ENCODE measurements at regions not wholly inside any gene's neighbourhood (a gene's known extent, or its start where the extent isn't known, plus 50 kb on each side); places are given as distances from the start of the nearest gene placed in this dataset.
"Not testable (repeated sequence)": the region's sequence is repeated elsewhere in the genome, so short reads cannot be mapped to it uniquely, and the experiment has no call there.

DNA sequence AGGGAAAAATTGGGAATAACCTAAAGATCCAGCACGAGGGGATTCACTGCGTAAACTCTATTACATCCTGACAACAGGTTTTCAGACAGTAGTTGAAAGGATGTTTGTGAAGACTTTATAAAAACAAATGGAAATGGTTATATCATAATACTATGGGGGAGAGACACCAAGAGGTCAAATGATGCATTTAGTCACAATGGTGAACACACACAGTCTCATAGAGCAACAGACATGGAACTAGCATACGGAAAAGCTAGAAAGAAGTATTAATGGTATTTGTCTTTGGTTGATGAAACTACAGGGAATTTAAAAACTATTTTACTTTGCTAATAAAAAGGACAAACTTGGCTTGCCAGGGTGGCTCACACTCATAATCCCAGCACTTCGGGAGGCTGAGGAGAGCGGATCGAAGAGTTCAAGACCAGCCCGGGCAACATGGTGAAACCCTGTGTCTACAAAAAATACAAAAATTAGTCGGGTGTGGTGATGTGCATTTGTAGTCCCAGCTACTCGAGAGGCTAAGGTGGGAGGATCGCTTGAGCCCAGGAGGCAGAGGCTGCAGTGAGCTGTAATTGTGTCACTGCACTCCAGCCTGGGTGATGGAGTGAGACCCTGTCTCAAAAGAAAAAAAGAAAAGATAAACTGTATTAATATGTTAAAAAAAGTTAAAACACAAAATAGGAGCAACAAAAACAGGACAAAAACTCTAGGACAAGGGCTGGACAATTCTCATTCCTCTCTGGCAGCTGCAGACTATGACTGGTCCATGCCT is 94.8 kb downstream of the MYCN start:
- intact Hi-C loops (cut with micrococcal nuclease), result no loop called here
- ATAC-seq (no peak), DNase-seq (no peak)

DNA sequence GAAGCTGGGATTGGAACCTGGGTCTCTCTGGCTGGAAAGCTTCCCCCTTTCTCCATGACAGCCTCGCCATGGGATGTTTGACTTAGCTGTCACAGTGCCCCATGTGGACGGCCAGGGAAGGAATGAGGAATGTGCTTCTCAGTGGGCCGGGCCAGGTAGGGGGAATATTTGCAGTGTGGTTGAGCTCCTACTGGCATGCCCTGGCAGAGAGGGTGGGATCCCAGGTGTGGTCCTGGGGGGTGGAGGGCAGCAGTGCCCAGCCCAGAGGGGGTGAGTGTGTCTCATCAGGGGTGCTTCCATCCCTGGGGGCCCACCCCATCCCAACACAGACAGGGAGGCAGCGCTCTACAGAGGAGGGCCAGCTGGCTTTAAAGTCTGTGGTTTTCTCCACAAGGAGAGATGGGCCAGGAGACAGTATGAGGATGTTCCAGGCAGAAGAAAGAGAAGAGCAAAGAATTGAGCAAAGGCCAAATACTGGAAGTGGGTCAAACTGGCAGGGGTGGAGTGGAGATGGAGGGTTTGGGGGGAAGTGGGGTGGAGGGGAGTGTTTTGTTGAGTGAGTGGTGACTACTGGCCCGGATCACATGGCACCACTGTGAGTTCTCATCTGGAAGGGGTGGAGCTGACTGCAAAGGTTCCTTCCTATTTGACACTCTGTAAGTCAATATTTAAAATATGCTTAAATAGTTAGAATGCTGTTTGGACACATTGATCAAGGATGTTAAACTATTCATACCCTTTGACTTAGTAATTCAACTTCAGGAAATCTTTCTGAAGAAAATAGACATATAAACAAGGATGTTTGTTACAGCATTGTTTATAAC is 94.0 kb downstream of the MYCN start:
- intact Hi-C loops (cut with micrococcal nuclease), result no loop called here
- DNase-seq (no peak), ATAC-seq (no peak)

DNA sequence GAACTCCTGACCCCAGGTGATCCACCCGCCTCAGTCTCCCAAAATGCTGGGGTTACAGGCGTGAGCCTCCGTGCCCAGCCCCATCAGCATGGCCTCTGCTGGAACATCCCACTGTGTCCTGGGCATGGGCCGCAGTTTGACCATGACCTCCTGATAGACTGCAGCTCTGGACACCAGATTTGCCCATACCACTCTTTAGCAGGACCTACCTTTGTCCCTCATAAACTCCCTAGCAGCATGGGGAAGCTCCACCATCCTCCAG is 92.6 kb downstream of the MYCN start:
- no peak for ATAC-seq
- intact Hi-C loops (cut with micrococcal nuclease), result no loop called here
- no peak for DNase-seq

DNA sequence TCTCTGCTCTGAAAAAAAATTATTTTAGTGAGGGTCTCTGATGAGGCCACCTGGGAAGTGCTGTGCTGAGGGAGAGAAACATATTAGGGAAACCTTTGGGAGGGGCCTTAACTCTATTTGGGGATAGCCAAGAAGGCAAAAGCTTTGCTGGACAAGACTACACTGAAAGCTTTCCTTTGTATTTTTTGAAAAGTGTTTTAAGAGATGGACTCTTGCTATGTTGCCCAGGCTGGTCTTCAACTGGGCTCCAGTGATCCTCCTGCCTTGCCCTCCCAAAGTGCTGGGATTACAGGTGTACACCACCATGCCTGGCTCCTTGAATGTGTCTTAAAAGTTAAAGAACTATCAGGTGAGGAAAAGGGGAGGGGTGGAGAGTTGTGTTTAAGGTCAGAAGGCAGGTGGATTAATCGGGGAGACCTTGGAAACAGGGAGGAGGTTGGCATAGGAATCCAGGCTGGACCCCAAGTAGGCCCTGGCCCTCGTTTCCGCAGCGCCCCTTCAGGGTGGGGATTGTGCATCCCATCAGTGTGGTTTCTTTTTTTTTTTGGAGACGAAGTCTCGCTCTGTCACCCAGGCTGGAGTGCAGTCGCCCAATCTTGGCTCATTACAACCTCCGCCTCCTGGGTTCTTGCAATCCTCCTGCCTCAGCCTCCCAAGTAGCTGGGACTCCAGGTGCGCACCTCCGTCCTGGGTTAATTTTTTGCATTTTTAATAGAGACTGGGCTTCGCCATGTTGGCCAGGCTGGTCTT is 92.1 kb downstream of the MYCN start:
- intact Hi-C loops (cut with micrococcal nuclease), result no loop called here
- ATAC-seq (no peak), DNase-seq (no peak)

DNA sequence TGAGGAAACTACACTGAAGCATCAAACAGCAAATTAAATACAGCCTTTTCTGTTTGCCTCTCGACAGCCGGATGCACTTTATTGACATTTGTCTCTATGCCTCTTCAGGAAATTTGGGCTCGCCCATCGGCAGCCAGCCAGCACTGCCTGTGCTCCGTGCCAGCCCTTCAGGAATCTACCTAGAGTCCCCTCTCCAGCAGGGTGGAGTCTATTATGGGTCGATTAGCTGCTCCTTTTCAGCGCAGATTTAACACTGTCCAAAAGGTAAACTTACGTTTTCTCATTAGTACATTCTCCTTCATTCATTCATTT is 91.5 kb downstream of the MYCN start:
- intact Hi-C loops (cut with micrococcal nuclease), result no loop called here
- ATAC-seq (no peak), DNase-seq (no peak)

DNA sequence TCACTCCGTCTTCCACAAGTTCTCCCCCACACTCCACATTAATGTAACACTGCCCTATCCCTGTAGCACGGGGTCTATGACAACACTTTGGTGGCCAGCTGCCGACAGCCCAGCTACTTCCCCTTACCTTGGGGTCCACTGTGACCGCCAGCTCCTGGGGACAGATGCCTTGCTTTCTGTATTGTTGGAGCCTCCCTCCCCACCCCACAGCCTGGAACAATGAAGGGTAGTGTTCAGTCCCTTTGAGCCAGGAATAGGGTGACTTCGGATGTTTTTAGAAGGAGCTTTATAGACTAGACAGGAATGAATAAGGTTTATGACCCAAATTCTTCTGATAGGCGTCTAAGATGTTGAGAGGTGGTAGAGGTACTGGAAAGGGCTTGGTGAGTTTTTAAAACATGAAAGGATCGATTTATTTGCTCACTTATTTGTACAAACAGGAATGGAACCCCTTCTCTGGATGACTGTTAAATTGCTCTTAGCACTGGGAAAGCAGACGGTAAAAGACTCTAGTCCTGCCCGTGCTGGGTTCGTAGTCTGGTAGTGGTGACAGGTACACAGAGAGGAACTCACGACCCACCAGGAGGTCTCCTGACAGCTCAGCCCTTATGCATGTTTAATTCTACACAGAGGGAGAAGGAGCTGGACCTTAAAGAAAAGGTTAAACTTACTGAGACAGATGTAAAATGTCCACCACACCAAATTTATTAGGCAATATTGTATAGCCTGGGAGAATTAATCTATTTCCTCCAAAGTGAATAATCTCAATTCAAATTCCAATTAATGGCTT is 90.9 kb downstream of the MYCN start:
- intact Hi-C loops (cut with micrococcal nuclease), result no loop called here
- no peak for ATAC-seq
- DNase-seq, result no peak

DNA sequence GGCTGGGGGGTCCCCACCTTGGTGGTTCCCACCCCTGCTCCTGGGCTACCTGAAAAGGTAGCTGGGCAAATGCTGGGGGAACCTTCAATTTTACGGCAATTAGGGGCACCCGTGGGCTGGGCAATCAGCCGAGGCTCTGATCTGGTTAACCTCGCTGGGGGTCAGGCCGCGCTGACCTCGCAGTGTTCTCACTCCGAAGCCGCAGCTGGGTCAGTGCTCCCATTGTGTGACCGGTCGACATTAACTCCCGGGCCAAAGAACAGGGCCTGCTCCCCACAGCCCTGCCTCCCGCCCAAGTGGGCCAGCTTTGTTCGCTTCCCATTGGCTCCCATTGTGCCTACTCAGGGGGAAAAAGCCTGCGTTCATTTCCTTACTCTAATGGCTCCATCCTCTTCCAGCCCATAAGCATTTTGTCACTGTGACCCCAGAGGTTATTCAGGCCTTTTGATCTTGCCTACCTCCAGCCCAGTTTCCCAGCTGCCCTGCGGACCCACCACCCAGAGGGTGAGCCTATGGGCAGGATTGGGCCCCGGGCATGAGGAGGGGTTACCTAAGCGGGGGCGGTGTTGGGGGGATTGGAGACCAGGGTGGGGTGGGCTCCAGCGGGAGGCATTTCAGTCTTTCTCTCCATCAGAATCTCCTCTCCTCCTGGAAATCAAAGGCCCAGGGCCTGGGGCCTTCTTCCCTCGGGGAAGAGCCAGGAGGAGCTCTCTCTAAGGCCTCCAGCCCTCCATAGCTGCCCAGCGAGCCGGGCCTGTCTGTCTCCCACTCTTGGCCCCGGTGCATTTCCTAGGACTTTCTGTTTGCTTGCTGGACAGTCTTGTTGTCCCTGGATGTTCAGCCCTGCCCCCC is 90.1 kb downstream of the MYCN start:
- DNase-seq (peak; percentile 30), ATAC-seq (no peak)
- intact Hi-C loops (cut with micrococcal nuclease), result no loop called here

DNA sequence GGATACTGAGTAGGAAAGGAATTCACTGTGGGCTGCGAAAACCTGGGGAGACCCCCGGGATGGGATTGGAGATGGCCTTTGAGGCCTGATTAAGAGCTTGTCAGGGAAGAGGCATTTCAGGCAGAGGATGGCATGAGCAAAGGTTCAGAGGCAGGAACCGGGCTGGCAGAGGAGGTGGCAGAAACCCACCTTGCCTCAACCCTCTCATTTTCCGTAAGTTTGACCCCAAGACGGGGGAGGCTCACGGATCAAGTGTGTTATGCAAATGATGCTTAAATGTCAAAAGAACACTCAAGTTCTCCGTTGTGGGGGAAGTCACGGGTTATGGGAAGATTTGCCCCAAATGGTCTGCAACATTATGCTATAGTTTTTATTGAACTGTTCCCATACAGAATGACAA is 88.3 kb downstream of the MYCN start:
- ATAC-seq, result no peak
- intact Hi-C loops (cut with micrococcal nuclease), result no loop called here
- DNase-seq, result no peak

DNA sequence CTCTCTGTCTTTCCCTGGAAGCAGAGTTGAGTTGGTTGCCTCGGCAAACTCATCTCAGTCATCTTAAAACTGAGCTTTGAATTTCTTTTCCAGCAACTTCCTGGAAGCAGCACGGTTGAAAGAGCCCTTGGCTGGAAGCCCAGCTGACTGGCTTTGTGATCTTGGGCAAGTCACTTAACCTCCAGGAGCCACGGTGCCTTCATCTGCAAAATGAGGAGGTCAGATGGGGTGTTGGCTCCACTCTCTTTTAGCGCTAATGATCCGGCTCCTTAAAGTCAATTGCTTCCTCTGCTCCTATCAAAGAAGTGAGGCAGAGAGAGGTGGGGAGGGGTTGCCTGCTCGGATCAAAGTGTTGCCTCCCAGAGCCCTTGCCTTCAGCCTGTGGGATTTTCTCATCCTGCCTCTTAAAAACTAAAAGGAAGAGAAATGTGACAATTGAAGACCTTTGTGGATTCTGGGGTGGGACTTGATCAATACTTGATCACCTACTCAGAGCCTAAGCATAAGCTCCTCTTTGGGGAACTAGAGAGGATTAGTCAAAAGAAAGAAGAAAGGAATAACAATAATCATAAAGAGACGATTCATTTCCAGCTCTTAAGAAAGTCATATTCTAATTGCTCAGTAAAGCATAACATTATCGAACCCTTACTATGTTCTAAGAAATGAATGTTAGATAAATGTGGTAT is 86.6 kb downstream of the MYCN start:
- intact Hi-C loops (cut with micrococcal nuclease), result no loop called here
- ATAC-seq (no peak), DNase-seq (no peak)

DNA sequence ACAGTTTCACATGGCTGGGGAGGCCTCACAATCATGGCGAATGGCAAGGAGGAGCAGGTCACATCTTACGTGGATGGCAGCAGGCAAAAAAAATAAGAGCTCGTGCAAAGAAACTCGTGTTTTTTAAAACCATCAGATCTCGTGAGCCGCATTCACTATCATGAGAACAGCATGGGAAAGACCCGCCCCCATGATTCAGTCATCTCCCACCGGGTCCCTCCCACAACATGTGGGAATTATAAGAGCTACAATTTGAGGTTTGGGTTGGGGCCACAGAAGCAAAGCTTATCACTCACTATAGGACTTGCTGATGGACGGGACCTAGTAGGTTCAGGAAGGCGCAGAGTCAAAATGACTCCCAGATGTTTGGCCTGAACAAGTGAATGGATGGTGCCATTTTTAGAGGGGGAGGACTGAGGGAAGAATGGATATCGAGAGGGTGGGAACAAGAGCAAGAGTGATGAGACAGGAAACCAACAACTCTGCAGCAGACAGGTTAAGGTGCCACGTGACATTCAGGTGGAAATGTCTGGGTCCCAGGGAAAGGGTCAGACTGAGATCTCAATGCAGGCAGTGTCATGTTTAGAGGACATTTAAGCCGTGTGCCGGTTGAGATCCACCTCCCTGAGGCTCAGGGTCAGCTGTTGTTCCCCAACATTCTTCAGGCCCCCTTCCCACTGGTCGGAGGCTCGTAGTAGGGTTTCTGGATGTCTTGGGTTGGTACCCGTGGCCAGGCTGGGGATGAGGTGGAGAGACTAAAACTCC is 85.7 kb downstream of the MYCN start:
- intact Hi-C loops (cut with micrococcal nuclease), result no loop called here
- no peak for DNase-seq
- no peak for ATAC-seq

DNA sequence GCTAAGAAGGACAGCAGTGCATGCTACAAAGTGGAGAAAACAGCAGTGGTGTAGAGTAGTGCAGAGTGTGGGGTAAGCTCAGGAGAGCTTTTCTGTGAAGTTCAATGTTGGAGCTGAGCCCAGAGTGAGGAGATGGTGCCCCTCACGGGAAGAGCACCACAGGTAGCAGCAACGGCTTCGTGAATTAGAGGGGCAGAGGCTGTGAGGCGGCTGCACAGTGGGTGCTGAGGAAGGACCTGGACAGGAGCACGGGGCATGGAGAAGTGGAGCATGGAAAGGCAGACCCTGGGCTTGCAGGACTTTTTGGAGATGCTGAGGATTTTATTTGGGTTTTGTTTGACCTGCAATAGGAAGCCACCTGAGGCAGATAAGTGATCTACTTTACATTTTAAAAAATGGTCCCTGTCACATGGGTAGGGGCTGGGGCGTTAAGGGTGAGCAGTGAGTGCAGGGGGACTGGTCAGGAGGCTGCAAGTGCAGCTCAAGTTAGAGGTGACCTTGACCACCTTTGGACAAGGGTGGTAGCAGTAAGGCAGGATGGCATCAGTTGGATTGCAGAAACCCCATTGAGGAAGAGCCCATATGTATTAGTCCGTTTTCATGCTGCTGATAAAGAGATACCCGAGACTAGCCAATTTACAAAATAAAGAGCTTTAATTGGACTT is 85.0 kb downstream of the MYCN start:
- ATAC-seq, result no peak
- no peak for DNase-seq
- intact Hi-C loops (cut with micrococcal nuclease), result no loop called here

DNA sequence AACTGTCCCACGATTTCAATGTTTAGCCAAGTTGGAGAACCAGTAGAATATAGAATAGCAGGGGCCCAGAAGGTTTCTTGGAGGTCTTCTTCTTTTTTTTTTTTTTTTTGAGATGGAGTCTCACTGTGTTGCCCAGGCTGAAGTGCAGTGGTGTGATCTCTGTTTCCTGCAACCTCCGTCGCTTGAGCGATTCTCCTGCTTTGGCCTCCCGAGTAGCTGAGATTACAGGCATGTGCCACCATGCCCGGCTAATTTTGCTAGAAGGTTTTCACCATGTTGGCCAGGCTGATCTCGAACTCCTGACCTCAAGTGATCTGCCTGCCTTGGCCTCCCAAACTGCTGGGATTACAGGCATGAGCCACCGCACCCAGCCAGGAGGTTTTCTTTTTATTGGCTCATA is 84.3 kb downstream of the MYCN start:
- ATAC-seq; DNase-seq; intact Hi-C loops (cut with micrococcal nuclease): not testable (repeated sequence)

DNA sequence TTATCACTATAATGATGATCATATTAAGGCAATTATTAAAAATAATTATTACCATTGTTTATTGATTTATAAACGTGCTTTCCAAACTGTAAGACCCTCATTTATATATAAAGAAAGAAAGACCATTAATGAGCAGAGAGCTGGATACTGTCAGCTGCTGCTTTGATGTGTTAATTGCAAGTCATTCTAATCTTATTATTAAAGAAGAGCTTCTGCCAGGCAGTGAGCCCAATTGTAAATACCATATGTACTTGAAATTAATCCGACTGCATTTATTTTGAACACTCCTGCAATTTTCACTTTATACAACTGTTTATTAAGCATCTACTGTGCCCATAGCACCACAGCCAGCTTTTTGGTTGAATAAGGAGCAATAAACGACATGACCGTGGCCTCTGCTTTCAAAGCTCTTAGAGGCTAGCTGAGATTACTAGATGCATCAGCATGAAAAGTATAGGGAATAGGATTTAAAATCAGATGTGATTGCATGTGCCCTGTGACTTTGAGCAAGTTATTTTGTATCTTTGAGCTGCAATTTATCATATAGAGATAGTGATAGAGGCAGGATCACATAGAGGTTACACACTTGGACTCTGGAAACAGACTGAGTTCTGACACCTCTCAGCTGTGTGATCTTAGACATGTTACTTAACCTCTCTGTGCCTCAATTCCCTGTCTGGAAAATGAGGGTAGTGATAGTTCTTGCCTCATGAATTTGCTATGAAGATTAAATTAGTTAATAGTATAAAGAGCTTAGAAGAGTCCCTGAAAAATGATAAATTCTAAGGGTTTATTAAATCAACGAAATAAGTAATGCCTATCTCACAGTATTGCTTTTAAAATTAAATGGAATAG is 83.4 kb downstream of the MYCN start:
- DNase-seq, result no peak
- intact Hi-C loops (cut with micrococcal nuclease), result no loop called here
- no peak for ATAC-seq

DNA sequence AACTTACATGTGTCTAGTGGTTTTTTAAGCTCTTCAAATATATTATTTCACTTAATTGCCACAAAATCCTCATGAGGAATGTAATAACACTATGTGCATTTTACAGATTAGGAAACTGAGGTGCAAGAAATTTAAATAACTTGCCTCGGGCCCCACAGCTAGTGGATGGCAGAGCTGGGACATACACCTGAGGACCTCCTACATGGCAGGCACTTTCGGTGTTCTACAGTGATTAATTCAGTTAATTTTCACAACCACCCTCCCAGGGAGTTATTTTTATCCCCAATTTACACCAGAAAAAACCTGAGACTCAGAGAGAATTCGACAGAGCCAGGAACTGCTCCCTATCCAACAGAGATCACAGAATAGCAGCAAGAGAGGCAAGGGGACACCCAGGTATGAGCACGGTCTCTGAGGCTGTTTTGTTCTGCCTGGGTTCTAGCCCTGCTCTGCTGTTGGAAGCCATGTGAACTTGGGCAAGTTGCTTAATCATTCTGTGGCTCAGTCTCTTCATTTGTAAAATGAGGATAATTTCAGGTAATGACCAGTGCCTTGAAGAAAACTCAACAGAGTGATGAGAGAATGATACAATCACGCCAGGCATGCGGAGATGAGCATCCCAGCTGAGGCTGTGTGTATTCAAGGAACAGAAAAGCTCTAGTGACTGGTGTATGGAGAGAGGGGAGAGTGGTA is 82.3 kb downstream of the MYCN start:
- DNase-seq (no peak), ATAC-seq (no peak)
- intact Hi-C loops (cut with micrococcal nuclease), result no loop called here

DNA sequence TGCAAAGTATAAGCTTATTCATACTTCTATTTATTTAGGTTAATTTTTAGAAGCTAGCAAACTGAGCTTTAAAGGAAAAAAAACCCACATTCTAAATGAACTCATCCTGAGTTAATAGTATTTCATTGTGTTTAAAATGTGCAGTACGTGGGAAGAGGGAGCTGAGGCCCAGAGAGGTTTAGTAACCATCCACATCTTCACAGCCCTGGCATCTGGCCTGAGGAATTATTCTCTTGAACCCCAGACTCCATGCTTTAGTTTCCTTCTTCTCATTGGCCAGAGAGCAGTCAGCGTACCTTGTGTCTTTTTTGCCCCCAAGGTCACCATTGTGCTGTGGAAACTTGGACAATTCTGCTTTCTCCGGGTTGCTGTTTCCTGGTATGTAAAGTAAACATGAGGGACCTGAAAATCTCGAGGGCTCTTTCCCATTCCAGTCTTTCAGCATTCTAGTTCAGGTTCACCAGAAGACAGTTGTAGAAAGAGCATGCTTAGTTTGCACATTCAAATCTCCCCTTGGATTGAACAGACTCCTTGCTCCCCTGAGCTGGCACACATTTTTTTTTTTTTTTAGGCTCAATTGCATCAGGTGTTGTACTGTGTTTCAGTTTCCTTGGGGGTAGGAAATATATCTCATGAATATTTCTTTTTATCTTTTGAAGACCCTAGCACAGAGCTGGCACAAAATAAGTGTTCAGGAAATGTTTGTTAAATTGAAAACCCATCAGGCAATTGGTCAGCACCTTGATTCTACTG is 81.4 kb downstream of the MYCN start:
- ATAC-seq (no peak), DNase-seq (no peak)
- intact Hi-C loops (cut with micrococcal nuclease), result no loop called here
